ENCODE measurements at regions not wholly inside any gene's neighbourhood (a gene's known extent, or its start where the extent isn't known, plus 50 kb on each side); places are given as distances from the start of the nearest gene placed in this dataset.

GRCh38 chr4:33931026-33931425 lies 2313.3 kb downstream of the ARAP2 start (continued):
- TF ChIP-seq, protein P1, sequence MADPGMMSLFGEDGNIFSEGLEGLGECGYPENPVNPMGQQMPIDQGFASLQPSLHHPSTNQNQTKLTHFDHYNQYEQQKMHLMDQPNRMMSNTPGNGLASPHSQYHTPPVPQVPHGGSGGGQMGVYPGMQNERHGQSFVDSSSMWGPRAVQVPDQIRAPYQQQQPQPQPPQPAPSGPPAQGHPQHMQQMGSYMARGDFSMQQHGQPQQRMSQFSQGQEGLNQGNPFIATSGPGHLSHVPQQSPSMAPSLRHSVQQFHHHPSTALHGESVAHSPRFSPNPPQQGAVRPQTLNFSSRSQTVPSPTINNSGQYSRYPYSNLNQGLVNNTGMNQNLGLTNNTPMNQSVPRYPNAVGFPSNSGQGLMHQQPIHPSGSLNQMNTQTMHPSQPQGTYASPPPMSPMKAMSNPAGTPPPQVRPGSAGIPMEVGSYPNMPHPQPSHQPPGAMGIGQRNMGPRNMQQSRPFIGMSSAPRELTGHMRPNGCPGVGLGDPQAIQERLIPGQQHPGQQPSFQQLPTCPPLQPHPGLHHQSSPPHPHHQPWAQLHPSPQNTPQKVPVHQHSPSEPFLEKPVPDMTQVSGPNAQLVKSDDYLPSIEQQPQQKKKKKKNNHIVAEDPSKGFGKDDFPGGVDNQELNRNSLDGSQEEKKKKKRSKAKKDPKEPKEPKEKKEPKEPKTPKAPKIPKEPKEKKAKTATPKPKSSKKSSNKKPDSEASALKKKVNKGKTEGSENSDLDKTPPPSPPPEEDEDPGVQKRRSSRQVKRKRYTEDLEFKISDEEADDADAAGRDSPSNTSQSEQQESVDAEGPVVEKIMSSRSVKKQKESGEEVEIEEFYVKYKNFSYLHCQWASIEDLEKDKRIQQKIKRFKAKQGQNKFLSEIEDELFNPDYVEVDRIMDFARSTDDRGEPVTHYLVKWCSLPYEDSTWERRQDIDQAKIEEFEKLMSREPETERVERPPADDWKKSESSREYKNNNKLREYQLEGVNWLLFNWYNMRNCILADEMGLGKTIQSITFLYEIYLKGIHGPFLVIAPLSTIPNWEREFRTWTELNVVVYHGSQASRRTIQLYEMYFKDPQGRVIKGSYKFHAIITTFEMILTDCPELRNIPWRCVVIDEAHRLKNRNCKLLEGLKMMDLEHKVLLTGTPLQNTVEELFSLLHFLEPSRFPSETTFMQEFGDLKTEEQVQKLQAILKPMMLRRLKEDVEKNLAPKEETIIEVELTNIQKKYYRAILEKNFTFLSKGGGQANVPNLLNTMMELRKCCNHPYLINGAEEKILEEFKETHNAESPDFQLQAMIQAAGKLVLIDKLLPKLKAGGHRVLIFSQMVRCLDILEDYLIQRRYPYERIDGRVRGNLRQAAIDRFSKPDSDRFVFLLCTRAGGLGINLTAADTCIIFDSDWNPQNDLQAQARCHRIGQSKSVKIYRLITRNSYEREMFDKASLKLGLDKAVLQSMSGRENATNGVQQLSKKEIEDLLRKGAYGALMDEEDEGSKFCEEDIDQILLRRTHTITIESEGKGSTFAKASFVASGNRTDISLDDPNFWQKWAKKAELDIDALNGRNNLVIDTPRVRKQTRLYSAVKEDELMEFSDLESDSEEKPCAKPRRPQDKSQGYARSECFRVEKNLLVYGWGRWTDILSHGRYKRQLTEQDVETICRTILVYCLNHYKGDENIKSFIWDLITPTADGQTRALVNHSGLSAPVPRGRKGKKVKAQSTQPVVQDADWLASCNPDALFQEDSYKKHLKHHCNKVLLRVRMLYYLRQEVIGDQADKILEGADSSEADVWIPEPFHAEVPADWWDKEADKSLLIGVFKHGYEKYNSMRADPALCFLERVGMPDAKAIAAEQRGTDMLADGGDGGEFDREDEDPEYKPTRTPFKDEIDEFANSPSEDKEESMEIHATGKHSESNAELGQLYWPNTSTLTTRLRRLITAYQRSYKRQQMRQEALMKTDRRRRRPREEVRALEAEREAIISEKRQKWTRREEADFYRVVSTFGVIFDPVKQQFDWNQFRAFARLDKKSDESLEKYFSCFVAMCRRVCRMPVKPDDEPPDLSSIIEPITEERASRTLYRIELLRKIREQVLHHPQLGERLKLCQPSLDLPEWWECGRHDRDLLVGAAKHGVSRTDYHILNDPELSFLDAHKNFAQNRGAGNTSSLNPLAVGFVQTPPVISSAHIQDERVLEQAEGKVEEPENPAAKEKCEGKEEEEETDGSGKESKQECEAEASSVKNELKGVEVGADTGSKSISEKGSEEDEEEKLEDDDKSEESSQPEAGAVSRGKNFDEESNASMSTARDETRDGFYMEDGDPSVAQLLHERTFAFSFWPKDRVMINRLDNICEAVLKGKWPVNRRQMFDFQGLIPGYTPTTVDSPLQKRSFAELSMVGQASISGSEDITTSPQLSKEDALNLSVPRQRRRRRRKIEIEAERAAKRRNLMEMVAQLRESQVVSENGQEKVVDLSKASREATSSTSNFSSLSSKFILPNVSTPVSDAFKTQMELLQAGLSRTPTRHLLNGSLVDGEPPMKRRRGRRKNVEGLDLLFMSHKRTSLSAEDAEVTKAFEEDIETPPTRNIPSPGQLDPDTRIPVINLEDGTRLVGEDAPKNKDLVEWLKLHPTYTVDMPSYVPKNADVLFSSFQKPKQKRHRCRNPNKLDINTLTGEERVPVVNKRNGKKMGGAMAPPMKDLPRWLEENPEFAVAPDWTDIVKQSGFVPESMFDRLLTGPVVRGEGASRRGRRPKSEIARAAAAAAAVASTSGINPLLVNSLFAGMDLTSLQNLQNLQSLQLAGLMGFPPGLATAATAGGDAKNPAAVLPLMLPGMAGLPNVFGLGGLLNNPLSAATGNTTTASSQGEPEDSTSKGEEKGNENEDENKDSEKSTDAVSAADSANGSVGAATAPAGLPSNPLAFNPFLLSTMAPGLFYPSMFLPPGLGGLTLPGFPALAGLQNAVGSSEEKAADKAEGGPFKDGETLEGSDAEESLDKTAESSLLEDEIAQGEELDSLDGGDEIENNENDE (IDR thresholded peaks at IDR 0.05; ENCODE audit: insufficient replicate concordance, low read length): no peak
- no peak for TF ChIP-seq BCL11A (IDR thresholded peaks at IDR 0.05; ENCODE audit: low read depth in 2 of 2, low read length in 2 of 2)
